HUES6 (cell line): ENCODE measurements at regions not wholly inside any gene's neighbourhood (a gene's known extent, or its start where the extent isn't known, plus 50 kb on each side); places are given as distances from the start of the nearest gene placed in this dataset.
"Not testable (repeated sequence)": the region's sequence is repeated elsewhere in the genome, so short reads cannot be mapped to it uniquely, and the experiment has no call there.

Source experiments
- H3K27ac ChIP-seq: 2 replicates; pipeline ENCODE4 v1.7.0; 2013; ENCODE audit warnings: low read depth, mild to moderate bottlenecking, low read length, inconsistent platforms
- H3K27me3 ChIP-seq: 2 replicates; pipeline ENCODE4 v1.6.1; 2013; ENCODE audit warnings: low read length; ENCODE audit not compliant: control insufficient read depth, insufficient read depth
- H3K36me3 ChIP-seq: 2 replicates; pipeline ENCODE4 v1.6.1; 2013; ENCODE audit warnings: low read length; ENCODE audit not compliant: control insufficient read depth, insufficient read depth
- H3K4me1 ChIP-seq: 2 replicates; pipeline ENCODE4 v1.6.1; 2013; ENCODE audit warnings: low read length; ENCODE audit not compliant: control insufficient read depth, insufficient read depth
- H3K4me3 ChIP-seq: 2 replicates; pipeline ENCODE4 v1.5.1; 2013; ENCODE audit warnings: low read depth, low read length
- H3K9ac ChIP-seq: one replicate; pipeline ENCODE4 v1.6.1; 2013; ENCODE audit warnings: mild to moderate bottlenecking, low read length
- H3K9me3 ChIP-seq: 2 replicates; pipeline ENCODE4 v1.6.1; 2013; ENCODE audit warnings: low read depth, low read length; ENCODE audit not compliant: control insufficient read depth, insufficient read depth

DNA sequence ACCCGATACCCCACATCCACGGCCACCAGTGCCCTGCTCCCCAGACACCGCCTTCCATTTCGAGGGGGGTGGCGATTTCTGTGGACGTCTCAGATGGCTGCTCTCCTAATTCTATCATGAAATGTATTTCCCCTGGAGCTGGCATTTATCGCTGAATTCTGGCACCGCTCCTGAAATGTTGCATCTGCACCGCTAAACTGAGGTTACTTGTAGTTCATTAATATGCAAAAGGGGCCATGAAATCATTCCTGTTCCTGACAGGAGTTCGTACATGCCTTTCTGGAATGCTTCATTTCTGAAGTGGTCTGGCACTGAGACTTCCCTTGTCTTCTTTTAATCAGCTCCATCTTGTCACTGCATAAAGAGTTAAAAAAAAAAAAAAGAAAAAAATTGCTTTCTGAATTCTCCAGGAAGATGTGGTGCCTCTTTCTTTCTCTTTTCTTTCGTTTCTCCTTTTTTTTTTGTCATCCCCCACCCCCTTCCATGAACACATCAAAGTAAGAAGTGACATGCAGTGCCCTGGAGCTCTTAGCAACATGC lies 97.7 kb upstream of the SMARCA2 start:
- Histone ChIP-seq H3K9ac (no peak overlapping the region), H3K27me3 (no peaks in the 10 kb centered on the region), H3K4me1 (peaks cover 9% of the 10 kb centered on the region), H3K9me3 (peaks cover 3% of the 10 kb centered on the region; the same call in 1 of the 2 replicates), H3K27ac (no peak overlapping the region), H3K36me3 (no peaks in the 10 kb centered on the region), H3K4me3 (no peak overlapping the region)

DNA sequence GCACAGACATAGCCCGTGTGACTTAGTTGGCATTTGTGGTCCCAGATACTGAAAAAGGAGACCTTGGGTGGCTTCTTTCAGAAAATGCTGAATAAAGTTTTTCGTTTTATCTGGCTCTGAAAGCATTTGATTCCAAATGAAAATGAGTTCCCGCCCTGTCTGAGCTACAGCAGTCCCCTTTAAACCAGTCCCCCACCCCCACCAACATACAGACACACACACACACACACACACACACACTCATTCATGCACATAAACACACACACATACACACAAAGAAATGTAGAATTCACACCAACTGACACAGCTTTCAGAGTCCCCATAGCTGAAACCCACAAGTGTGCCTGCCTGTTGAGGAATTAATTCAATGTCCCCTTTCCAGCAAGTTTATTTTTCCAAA lies 97.0 kb upstream of the SMARCA2 start:
- Histone ChIP-seq H3K4me3 (no peak overlapping the region), H3K9ac (no peak overlapping the region), H3K36me3 (no peaks in the 10 kb centered on the region)

DNA sequence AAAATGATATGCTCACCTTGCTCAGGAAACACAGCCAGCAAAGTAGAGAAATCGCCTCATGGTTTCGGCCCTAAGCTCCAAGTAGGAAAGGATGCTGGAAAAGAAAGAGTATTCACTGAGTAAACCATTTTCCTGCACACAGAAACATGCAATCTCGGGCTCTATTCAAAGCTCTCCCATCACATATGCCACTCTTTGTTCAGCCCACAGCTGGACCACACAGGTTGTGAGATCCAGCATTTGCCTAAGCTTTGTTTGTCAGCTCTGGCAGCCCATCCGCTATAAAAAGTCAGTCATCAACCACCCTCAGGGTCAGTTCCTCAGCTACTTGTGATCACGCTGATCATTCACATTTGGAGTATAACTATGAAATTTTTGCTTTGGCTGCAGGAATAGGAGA lies 96.5 kb upstream of the SMARCA2 start:
- H3K4me1 ChIP-seq = peaks cover 9% of the 10 kb centered on the region
- H3K9ac ChIP-seq = no peak overlapping the region
- H3K27ac ChIP-seq = no peak overlapping the region
- H3K4me3 ChIP-seq = no peak overlapping the region
- no peaks in the 10 kb centered on the region for H3K9me3 ChIP-seq
- no peaks in the 10 kb centered on the region for H3K36me3 ChIP-seq
- no peaks in the 10 kb centered on the region for H3K27me3 ChIP-seq

More for the DNA sequence above, 97.0 kb upstream of the SMARCA2 start:
- Histone ChIP-seq H3K9me3 (no peaks in the 10 kb centered on the region), H3K27ac (no peak overlapping the region), H3K27me3 (no peaks in the 10 kb centered on the region), H3K4me1 (peaks cover 9% of the 10 kb centered on the region)

DNA sequence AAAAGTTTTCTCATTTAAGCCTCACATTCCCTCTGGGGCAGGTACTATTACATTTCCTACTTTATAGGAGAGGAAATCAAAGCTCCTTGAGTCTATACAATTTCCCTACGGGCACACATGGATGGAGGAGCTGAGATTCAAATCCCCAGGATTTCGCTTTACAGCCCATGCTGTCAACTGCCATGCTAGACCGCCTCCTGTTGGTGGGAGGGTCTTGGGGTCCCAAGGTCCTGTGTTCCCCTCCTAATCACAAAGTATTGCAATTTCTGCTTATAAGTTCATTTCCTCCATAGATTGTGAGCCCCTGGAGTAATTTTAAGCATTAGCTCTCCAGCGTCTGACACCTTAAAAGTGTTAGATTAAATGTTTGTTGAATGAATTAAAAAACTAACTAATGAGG lies 95.9 kb upstream of the SMARCA2 start:
- no peak overlapping the region for H3K9ac ChIP-seq
- H3K36me3 ChIP-seq = no peaks in the 10 kb centered on the region
- H3K4me3 ChIP-seq = no peak overlapping the region
- no peaks in the 10 kb centered on the region for H3K27me3 ChIP-seq
- no peak overlapping the region for H3K27ac ChIP-seq
- no peaks in the 10 kb centered on the region for H3K9me3 ChIP-seq
- H3K4me1 ChIP-seq = peaks cover 9% of the 10 kb centered on the region

DNA sequence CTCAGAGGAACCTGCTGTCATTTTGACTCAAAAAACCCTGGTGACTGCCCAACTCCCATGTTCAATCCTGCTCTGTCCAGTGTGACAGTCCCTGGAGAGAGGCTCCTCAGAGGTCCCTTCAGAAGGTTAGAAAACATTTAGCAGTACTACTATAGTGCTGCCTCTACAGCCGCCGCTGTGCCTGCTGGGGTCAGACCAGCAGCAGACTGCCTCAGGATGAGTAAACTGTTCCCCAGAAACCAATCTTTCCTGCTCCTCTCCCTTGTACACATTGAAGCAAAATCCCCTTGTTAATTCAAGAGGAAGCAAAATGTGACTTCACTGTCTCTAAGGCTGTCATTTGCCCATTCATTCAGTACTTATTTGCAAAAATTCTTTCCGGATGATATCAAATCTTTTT lies 94.8 kb upstream of the SMARCA2 start:
- H3K36me3 ChIP-seq = no peaks in the 10 kb centered on the region
- no peak overlapping the region for H3K4me3 ChIP-seq
- no peak overlapping the region for H3K27ac ChIP-seq
- H3K4me1 ChIP-seq = peaks cover 9% of the 10 kb centered on the region
- no peaks in the 10 kb centered on the region for H3K27me3 ChIP-seq
- no peak overlapping the region for H3K9ac ChIP-seq
- no peaks in the 10 kb centered on the region for H3K9me3 ChIP-seq

DNA sequence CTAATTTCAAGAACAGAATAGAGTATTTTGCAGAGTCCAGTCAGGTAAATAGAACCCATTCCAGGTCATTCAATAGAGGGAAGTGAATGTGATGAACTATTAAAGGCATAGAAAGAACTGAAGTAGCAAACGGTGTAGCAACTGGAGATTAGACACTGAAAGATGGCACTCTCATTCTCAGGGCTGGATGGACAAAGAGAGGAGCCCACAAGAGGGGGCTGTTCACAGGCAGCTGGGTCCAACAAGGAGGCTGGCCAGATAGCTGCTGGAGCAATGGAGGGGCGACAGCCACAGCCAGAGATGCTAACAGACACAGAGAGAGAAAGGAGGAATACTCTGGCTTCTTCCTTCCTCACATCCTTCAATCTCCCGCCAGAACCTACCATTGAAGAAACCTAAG lies 93.1 kb upstream of the SMARCA2 start:
- H3K27ac ChIP-seq = no peak overlapping the region
- H3K9ac ChIP-seq = no peak overlapping the region
- no peaks in the 10 kb centered on the region for H3K9me3 ChIP-seq
- peaks cover 9% of the 10 kb centered on the region for H3K4me1 ChIP-seq
- H3K36me3 ChIP-seq = no peaks in the 10 kb centered on the region
- H3K27me3 ChIP-seq = no peaks in the 10 kb centered on the region
- H3K4me3 ChIP-seq = no peak overlapping the region

DNA sequence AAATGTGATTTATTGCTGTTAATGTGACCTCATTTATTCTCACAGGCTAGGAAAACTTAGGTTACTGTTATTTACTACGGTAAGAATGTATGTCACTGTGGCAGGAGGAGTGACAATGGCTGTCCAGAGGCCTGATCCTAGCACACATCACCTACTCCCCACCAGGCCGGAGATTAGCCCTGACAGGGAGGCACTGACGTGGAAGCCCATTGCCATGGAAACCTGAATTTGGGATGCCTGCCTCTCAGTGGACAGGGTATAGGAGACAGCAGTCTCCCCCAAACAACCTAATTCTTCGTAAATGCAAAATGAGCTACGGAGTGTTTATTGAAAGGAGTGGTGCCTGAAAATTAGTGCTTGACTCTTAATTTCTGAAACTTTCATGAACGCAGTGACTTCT lies 87.6 kb upstream of the SMARCA2 start:
- Histone ChIP-seq H3K4me3 (no peak overlapping the region), H3K36me3 (no peaks in the 10 kb centered on the region), H3K9me3 (no peaks in the 10 kb centered on the region), H3K27ac (no peak overlapping the region), H3K9ac (no peak overlapping the region), H3K4me1 (no peaks in the 10 kb centered on the region; the same call in 1 of the 2 replicates), H3K27me3 (no peaks in the 10 kb centered on the region)

DNA sequence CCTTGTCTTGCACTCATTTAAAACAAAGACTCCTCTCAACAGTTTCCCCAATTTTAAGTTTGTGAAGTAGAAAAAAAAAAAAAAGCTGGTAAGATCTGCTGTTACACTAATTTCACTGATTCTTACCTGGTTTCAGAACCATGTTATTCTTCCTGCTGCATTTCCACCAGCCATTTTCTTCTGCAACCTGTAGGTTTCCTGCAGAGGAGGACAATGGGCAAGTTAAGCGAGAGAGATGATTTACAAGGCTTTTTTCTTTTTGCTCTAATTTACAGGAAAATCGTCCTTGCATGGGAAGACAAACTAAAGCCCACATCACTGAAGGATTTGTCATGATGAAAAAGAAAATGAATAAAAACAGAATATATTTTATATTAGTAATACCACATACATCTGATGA lies 86.0 kb upstream of the SMARCA2 start:
- no peaks in the 10 kb centered on the region; the same call in 1 of the 2 replicates for H3K4me1 ChIP-seq
- no peak overlapping the region for H3K9ac ChIP-seq
- H3K27me3 ChIP-seq = no peaks in the 10 kb centered on the region
- H3K27ac ChIP-seq = no peak overlapping the region
- H3K36me3 ChIP-seq = no peaks in the 10 kb centered on the region
- no peaks in the 10 kb centered on the region for H3K9me3 ChIP-seq
- no peak overlapping the region for H3K4me3 ChIP-seq

DNA sequence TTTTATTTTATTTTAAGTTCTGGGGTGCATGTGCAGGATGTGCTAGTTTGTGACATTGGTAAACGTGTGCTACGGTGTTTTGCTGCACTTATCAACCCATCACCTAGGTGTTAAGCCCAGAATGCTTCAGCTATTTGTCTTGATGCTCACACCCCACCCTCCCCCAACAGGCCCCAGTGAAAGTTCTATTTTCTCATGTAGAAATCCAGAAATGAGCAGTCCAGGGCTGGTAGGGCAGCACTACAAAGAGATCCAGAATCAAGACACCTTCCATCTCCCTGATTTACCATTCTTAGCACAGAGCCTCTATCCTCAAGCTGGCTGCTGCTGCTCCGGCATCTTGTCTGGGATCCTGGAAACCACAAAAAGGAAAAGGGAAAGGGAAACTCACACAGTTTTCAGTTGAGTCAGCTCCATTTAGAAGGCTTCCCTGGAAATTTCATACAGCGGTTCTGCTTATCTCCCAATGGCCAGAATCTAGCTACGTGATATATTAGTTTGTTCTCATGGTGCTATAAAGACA lies 85.4 kb upstream of the SMARCA2 start:
- no peaks in the 10 kb centered on the region for H3K36me3 ChIP-seq
- no peak overlapping the region for H3K27ac ChIP-seq
- no peaks in the 10 kb centered on the region; the same call in 1 of the 2 replicates for H3K4me1 ChIP-seq
- no peaks in the 10 kb centered on the region for H3K27me3 ChIP-seq
- no peak overlapping the region for H3K4me3 ChIP-seq
- no peaks in the 10 kb centered on the region for H3K9me3 ChIP-seq
- no peak overlapping the region for H3K9ac ChIP-seq

DNA sequence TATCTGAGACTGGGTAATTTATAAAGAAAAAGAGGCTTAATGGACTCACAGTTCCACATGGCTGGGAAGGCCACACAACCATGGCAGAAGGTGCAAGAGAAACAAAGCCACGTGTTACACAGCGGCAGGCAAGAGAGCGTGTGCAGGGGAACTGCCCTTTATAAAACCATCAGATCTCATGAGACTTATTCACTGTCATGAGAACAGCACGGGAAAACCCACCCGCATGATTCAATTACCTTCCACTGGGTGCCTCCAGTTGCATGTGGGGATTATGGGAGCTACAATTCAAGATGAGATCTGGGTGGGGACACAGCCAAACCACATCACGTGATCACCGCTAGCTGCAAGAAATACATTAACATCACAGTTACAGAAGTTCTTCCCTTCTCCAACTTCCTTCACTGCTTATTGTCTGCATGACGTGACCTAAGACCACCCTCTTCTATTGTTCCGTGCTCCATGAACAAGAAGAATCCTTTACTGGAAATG lies 84.9 kb upstream of the SMARCA2 start:
- H3K27me3 ChIP-seq, H3K27ac ChIP-seq, H3K36me3 ChIP-seq, H3K4me1 ChIP-seq, H3K9ac ChIP-seq, H3K4me3 ChIP-seq, H3K9me3 ChIP-seq: not testable (repeated sequence)

DNA sequence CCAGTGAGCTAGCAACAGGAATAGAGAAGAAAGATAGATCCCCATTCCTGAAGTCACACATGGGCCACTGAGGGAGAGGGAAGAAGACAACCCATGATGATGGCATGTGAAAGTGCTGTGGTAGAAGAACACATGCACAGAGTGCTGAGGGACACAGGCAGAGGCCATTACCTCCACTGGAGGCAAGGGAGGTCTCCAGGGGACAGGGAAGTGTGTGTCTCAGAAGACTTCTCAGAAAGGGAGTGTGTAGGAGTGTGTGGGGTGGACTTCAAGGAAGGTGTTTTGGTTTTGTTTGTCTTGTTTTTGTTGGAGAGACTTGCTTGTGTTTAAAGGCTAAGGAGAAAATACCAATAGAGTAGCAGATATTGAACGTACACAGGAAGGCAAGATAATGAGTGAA lies 77.0 kb upstream of the SMARCA2 start:
- H3K4me1 ChIP-seq = no peaks in the 10 kb centered on the region
- H3K36me3 ChIP-seq = no peaks in the 10 kb centered on the region

More for the DNA sequence above, 77.0 kb upstream of the SMARCA2 start:
- no peak overlapping the region for H3K4me3 ChIP-seq
- no peak overlapping the region for H3K9ac ChIP-seq
- no peaks in the 10 kb centered on the region for H3K27me3 ChIP-seq
- no peaks in the 10 kb centered on the region for H3K9me3 ChIP-seq
- H3K27ac ChIP-seq = no peak overlapping the region
